Testis (tissue), 2 donors: ENCODE measurements at regions not wholly inside any gene's neighbourhood (a gene's known extent, or its start where the extent isn't known, plus 50 kb on each side); places are given as distances from the start of the nearest gene placed in this dataset.

Experiments
- CTCF ChIP-seq, 3 experiments: fragments of 450-650 bp in 2 of 3; fragments of 200-600 bp in 1 of 3; sonication (generic) in 1 of 3; IDR thresholded peaks; one replicate each; pipeline ENCODE4 v1.5.1; 2016 to 2019; ENCODE audit warnings: antibody characterized with exemption in 3 of 3, mild to moderate bottlenecking in 2 of 3, moderate library complexity in 1 of 3
- POLR2A ChIP-seq: fragments of 450-650 bp; IDR thresholded peaks from one replicate; pipeline ENCODE4 v1.6.1; 2017; ENCODE audit warnings: antibody characterized with exemption, mild to moderate bottlenecking, moderate library complexity

DNA sequence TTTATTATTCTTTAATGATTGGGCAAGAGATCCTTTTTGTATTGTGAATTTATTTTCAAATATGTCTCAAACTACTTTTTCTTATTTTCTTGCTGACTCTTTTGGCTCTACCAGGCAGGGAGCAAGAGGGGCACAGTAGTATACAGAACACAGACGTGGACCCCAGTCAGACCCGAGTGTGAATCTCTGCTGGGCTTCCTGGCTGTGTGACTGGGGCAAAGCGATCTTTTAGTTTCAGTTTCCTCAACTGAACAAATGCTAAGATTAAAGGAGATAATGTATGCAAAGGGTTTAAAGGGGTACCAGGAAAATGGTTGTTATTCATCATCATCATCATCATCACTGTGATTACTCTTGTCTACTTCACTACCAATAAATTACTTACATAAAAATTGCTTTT, 317.5 kb downstream of the HIVEP2 start:
- TF ChIP-seq CTCF (IDR thresholded peaks at IDR 0.05) = no peak
- no peak for TF ChIP-seq POLR2A
